ENCODE measurements at regions not wholly inside any gene's neighbourhood (a gene's known extent, or its start where the extent isn't known, plus 50 kb on each side); places are given as distances from the start of the nearest gene placed in this dataset.

GRCh38 chr6:14936861-14937260, 309.0 kb upstream of the JARID2 start:
- no peak overlapping the region for H3K23ac ChIP-seq (ENCODE audit: insufficient read length, low read depth, low read length)
- no CpG with 5 or more reads among the region's 2 CpGs for WGBS (ENCODE audit: extremely low coverage, insufficient read length, low lambda C conversion rate)
- Mint-ChIP-seq H3K27me3 (ENCODE audit: low read depth) (no peaks in the 10 kb centered on the region), H3K4me1 (peaks cover 17 to 19% of the 10 kb centered on the region in 2 experiments), H3K27ac (no peak overlapping the region), H3K9me3 (no peaks in the 10 kb centered on the region; a peak in 2 of 5 replicates), H3K4me3 (no peak overlapping the region), H3K36me3 (ENCODE audit: insufficient read depth in 1 of 3, low read depth in 3 of 3) (no peaks in the 10 kb centered on the region; a peak in 3 of 7 replicates)
- no peaks in the 10 kb centered on the region for H3K27me3 ChIP-seq (ENCODE audit: insufficient read depth, low read length)
- no peak overlapping the region for H3K9ac ChIP-seq (ENCODE audit: extremely low read depth, insufficient read length, low read length)
- no peak overlapping the region for H4K91ac ChIP-seq (ENCODE audit: insufficient read length, low read depth, low read length)
- no peak overlapping the region for H2BK20ac ChIP-seq (ENCODE audit: low read depth, low read length, poor library complexity, severe bottlenecking)
- no peak overlapping the region for H3T11ph ChIP-seq (ENCODE audit: low read length)
- no peak overlapping the region for H3K14ac ChIP-seq (ENCODE audit: insufficient read depth, low read length)
- no peak overlapping the region for H2BK5ac ChIP-seq (ENCODE audit: insufficient read length, low read length)
- DNase-seq = no peak
- no peak overlapping the region for H4K5ac ChIP-seq (ENCODE audit: insufficient read length, low read depth, low read length)
- no peak overlapping the region for H3K4ac ChIP-seq (ENCODE audit: low read depth, low read length)
- H4K8ac ChIP-seq (replicated peaks; ENCODE audit: insufficient read length, low read depth, low read length) = no peak overlapping the region
- H3K4me1 ChIP-seq (ENCODE audit: insufficient read depth, low read length) = peaks cover 5% of the 10 kb centered on the region; the same call in 1 of the 2 replicates
- H2BK15ac ChIP-seq (ENCODE audit: low read depth, low read length) = no peak overlapping the region
- no peak overlapping the region for H2BK120ac ChIP-seq (ENCODE audit: low read depth, low read length, poor library complexity, severe bottlenecking)
- no peak overlapping the region for H3K56ac ChIP-seq (ENCODE audit: insufficient read length, low read depth, low read length)
- no peak overlapping the region for H3K18ac ChIP-seq (ENCODE audit: insufficient read length, low read depth, low read length)
- H3K27ac ChIP-seq (ENCODE audit: insufficient read length, low read depth, low read length) = no peak overlapping the region
- no peaks in the 10 kb centered on the region for H4K20me1 ChIP-seq (ENCODE audit: control insufficient read depth, insufficient read depth, insufficient read length)
- H3K79me2 ChIP-seq (ENCODE audit: insufficient read depth, low read length) = no peaks in the 10 kb centered on the region; the same call in 1 of the 2 replicates
- H3K9me3 ChIP-seq (ENCODE audit: control insufficient read depth, low read depth, low read length) = no peaks in the 10 kb centered on the region
- TF ChIP-seq CTCF (conservative IDR thresholded peaks at IDR 0.05) = no peak
- no peaks in the 10 kb centered on the region for H3K79me1 ChIP-seq (ENCODE audit: insufficient read depth, low read depth, low read length, poor library complexity, severe bottlenecking)
- no peak overlapping the region for H3K4me2 ChIP-seq (ENCODE audit: insufficient read depth, insufficient read length, low read length)
- no peaks in the 10 kb centered on the region for H3K23me2 ChIP-seq (ENCODE audit: insufficient read length, low read depth, low read length, poor library complexity, severe bottlenecking)
- H2AFZ ChIP-seq (ENCODE audit: low read length) = no peak overlapping the region
- H2BK12ac ChIP-seq (ENCODE audit: insufficient read length, low read depth, low read length) = no peak overlapping the region
- no peak overlapping the region for H2AK5ac ChIP-seq (ENCODE audit: insufficient read length, low read length)
